Loucy (cell line): ENCODE measurements at regions not wholly inside any gene's neighbourhood (a gene's known extent, or its start where the extent isn't known, plus 50 kb on each side); places are given as distances from the start of the nearest gene placed in this dataset.

ENCODE experiments used
- H2AFZ ChIP-seq: fragments of 200-600 bp; sonication (generic); 2 replicates; pipeline ENCODE4 v1.6.0; 2016; ENCODE audit warnings: antibody characterized with exemption, mild to moderate bottlenecking, low read length, moderate library complexity
- H3F3A ChIP-seq: fragments of 200-600 bp; 2 replicates; pipeline ENCODE4 v1.6.0; 2016; ENCODE audit warnings: antibody characterized with exemption, low read depth, mild to moderate bottlenecking
- H3K27me3 ChIP-seq: fragments of 200-600 bp; sonication (generic); 2 replicates; pipeline ENCODE4 v1.6.1; 2014; ENCODE audit warnings: low read length, mild to moderate bottlenecking; ENCODE audit not compliant: insufficient read depth, poor library complexity, severe bottlenecking
- H3K36me3 ChIP-seq: fragments of 200-600 bp; sonication (generic); 2 replicates; pipeline ENCODE4 v1.6.1; 2016; ENCODE audit warnings: low read length; ENCODE audit not compliant: insufficient read depth
- H3K4me1 ChIP-seq: fragments of 200-600 bp; sonication (generic); 2 replicates; pipeline ENCODE4 v1.5.1; 2014; ENCODE audit warnings: low read length, mild to moderate bottlenecking; ENCODE audit not compliant: insufficient read depth, poor library complexity, severe bottlenecking
- H3K4me2 ChIP-seq: fragments of 200-600 bp; sonication (generic); 2 replicates; pipeline ENCODE4 v1.6.0; 2014; ENCODE audit warnings: antibody characterized with exemption, low read length, low read depth, mild to moderate bottlenecking; ENCODE audit not compliant: poor library complexity, severe bottlenecking
- H3K4me3 ChIP-seq: fragments of 200-600 bp; sonication (generic); 2 replicates; pipeline ENCODE4 v1.5.1; 2014; ENCODE audit warnings: low read length, mild to moderate bottlenecking, mixed read lengths; ENCODE audit not compliant: poor library complexity, severe bottlenecking
- H3K79me2 ChIP-seq: fragments of 200-600 bp; sonication (generic); 2 replicates; pipeline ENCODE4 v1.6.1; 2014; ENCODE audit warnings: low read length; ENCODE audit not compliant: insufficient read depth
- H3K9ac ChIP-seq: fragments of 200-600 bp; sonication (generic); 2 replicates; pipeline ENCODE4 v1.6.0; 2014; ENCODE audit warnings: mild to moderate bottlenecking, low read depth, low read length, moderate library complexity; ENCODE audit not compliant: poor library complexity, severe bottlenecking
- H3K9me2 ChIP-seq: fragments of 200-600 bp; sonication (generic); replicated peaks from 2 replicates; pipeline ENCODE4 v1.6.1; 2016; ENCODE audit warnings: low read depth, low read length, mixed read lengths
- H3K9me3 ChIP-seq: fragments of 200-600 bp; sonication (generic); 2 replicates; pipeline ENCODE4 v1.6.1; 2014; ENCODE audit warnings: mild to moderate bottlenecking, antibody characterized with exemption, low read length, low read depth; ENCODE audit not compliant: insufficient read depth
- H4K20me1 ChIP-seq: fragments of 200-600 bp; sonication (generic); 2 replicates; pipeline ENCODE4 v1.6.0; 2014; ENCODE audit warnings: antibody characterized with exemption, low read length, mild to moderate bottlenecking; ENCODE audit not compliant: insufficient read depth, poor library complexity, severe bottlenecking
- CTCF ChIP-seq: fragments of 200-600 bp; sonication (generic); conservative IDR thresholded peaks from 2 replicates; pipeline ENCODE4 v1.5.1; 2014; ENCODE audit warnings: mild to moderate bottlenecking, antibody characterized with exemption, low read length
- EZH2phosphoT487 ChIP-seq: fragments of 200-600 bp; IDR thresholded peaks from 2 replicates; pipeline ENCODE4 v1.6.1; 2018; ENCODE audit warnings: antibody characterized with exemption, mild to moderate bottlenecking, moderate library complexity, borderline replicate concordance

GRCh38 chr2:226227341-226227740, 572.3 kb downstream of the IRS1 start:
- no peaks in the 10 kb centered on the region for H3K27me3 ChIP-seq
- H3K4me1 ChIP-seq = no peaks in the 10 kb centered on the region
- no peak overlapping the region for H3K4me3 ChIP-seq
- H3K36me3 ChIP-seq = no peaks in the 10 kb centered on the region
- no peak overlapping the region for H2AFZ ChIP-seq
- H3K9me2 ChIP-seq = no peaks in the 10 kb centered on the region
- no peak for TF ChIP-seq CTCF
- TF ChIP-seq EZH2phosphoT487 = no peak
- H3K9ac ChIP-seq = no peak overlapping the region
- H3K79me2 ChIP-seq = no peaks in the 10 kb centered on the region
- H3K9me3 ChIP-seq = no peaks in the 10 kb centered on the region
- H3K4me2 ChIP-seq = no peak overlapping the region
- no peaks in the 10 kb centered on the region for H4K20me1 ChIP-seq
- no peaks in the 10 kb centered on the region for H3F3A ChIP-seq

GRCh38 chr2:226223704-226224103, 575.9 kb downstream of the IRS1 start:
- Histone ChIP-seq H3K9ac (no peak overlapping the region), H3K4me2 (no peak overlapping the region), H3K9me2 (no peaks in the 10 kb centered on the region), H3F3A (no peaks in the 10 kb centered on the region), H3K9me3 (no peaks in the 10 kb centered on the region), H3K36me3 (no peaks in the 10 kb centered on the region), H3K4me3 (no peak overlapping the region), H4K20me1 (no peaks in the 10 kb centered on the region), H3K27me3 (no peaks in the 10 kb centered on the region), H3K4me1 (no peaks in the 10 kb centered on the region), H2AFZ (no peak overlapping the region), H3K79me2 (no peaks in the 10 kb centered on the region)
- TF ChIP-seq EZH2phosphoT487 (no peak), CTCF (no peak)

- Histone ChIP-seq H3K9me3 (no peaks in the 10 kb centered on the region), H3K27me3 (no peaks in the 10 kb centered on the region), H3K9me2 (no peaks in the 10 kb centered on the region), H4K20me1 (no peaks in the 10 kb centered on the region), H3F3A (no peaks in the 10 kb centered on the region), H3K4me1 (no peaks in the 10 kb centered on the region), H3K4me2 (no peak overlapping the region), H2AFZ (no peak overlapping the region), H3K79me2 (no peaks in the 10 kb centered on the region), H3K4me3 (no peak overlapping the region), H3K9ac (no peak overlapping the region), H3K36me3 (no peaks in the 10 kb centered on the region)
- TF ChIP-seq CTCF = no peak
- no peak for TF ChIP-seq EZH2phosphoT487
Measured at GRCh38 chr2:226220511-226220910, 579.1 kb downstream of the IRS1 start.
